Hepatocyte (in vitro differentiated cells): ENCODE measurements at regions not wholly inside any gene's neighbourhood (a gene's known extent, or its start where the extent isn't known, plus 50 kb on each side); places are given as distances from the start of the nearest gene placed in this dataset.

ENCODE experiments used
- CTCF ChIP-seq: fragments of 200-600 bp; sonication (generic); IDR thresholded peaks from 2 replicates; pipeline ENCODE4 v1.5.1; 2016; ENCODE audit warnings: antibody characterized with exemption, mild to moderate bottlenecking; ENCODE audit not compliant: poor library complexity
- EZH2 ChIP-seq: fragments of 200-600 bp; sonication (generic); IDR thresholded peaks from 2 replicates; pipeline ENCODE4 v1.6.1; 2016; ENCODE audit warnings: antibody characterized with exemption, mild to moderate bottlenecking, borderline replicate concordance
- EZH2phosphoT487 ChIP-seq: fragments of 200-600 bp; sonication (generic); IDR thresholded peaks from one replicate; pipeline ENCODE4 v1.6.1; 2018; ENCODE audit warnings: antibody characterized with exemption, mild to moderate bottlenecking, low read depth, moderate library complexity; ENCODE audit not compliant: unreplicated experiment, severe bottlenecking

GRCh38 chr1:79396901-79397300, 390.4 kb upstream of the ADGRL4 start:
- TF ChIP-seq CTCF, result no peak
- no peak for TF ChIP-seq EZH2phosphoT487
- no peak for TF ChIP-seq EZH2
